ENCODE measurements at regions not wholly inside any gene's neighbourhood (a gene's known extent, or its start where the extent isn't known, plus 50 kb on each side); places are given as distances from the start of the nearest gene placed in this dataset.

DNA sequence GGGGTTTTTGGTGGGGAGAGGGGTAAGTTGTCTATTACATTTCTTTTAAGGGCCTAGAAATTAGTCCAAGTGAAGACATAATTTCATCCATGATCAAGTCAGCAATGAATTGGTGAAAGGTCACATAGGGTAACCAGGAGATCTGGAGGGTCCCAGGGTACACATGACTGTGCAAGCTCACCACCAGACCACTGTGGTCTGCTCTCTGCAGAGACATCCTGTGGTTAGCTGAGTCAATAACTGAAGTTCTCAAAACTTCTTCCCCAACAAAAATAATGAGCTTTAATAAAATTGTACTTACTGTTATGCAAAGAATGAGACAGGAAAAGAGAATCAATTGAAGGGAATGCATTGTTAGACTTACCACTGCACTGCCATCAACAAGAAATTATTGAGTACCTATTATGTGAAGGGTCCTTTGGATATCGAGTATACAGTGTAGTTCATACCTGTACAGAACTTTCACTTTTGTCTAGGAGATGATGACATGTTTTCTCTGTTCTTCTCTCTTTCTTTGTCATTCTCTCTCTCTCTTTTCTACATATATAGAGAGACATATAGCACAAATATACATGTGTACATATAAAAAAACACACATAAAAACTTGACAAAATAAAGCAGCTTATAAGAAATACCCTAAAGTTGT lies 209.8 kb downstream of the GJA1 start:
- TF ChIP-seq EZH2 (IDR thresholded peaks at IDR 0.05; ENCODE audit: insufficient read depth, poor library complexity, severe bottlenecking), result no peak
- TF ChIP-seq EZH2phosphoT487 (IDR thresholded peaks at IDR 0.05; ENCODE audit: insufficient read depth, low read depth), result no peak
